ENCODE measurements at regions not wholly inside any gene's neighbourhood (a gene's known extent, or its start where the extent isn't known, plus 50 kb on each side); places are given as distances from the start of the nearest gene placed in this dataset.

DNA sequence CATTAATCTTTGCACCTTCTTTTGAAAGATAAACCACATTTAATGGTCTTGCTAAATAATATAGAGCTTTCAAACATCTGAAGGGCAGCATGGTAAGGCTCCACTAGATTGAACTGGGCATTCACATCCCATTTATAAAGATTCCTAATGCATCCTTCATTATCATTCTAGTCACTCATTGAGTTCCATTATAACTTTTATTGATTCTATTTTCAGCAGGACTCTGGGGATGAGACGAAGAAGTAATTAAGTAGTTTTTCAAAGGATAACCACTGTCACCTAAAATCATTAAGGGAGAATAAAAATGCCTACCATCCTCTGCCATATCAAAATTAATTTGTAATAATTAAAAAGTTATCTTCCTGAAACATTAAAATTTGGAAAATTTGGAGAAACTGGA is 60.2 kb upstream of the CTNNA2 start:
- Mint-ChIP-seq H3K9me3 (no peaks in the 10 kb centered on the region), H3K36me3 (ENCODE audit: low read depth) (no peaks in the 10 kb centered on the region), H3K4me3 (no peak overlapping the region), H3K27ac (no peak overlapping the region), H3K4me1 (peaks cover 24% of the 10 kb centered on the region), H3K27me3 (ENCODE audit: insufficient read depth, low read depth, poor library complexity) (no peaks in the 10 kb centered on the region)
- H3K79me2 ChIP-seq (replicated peaks; ENCODE audit: insufficient read depth), result no peaks in the 10 kb centered on the region
- no peaks in the 10 kb centered on the region for H3K36me3 ChIP-seq (ENCODE audit: insufficient read depth)
- no peak overlapping the region for H3K4me3 ChIP-seq
- H3K4me1 ChIP-seq (ENCODE audit: insufficient read depth), result peaks cover 23% of the 10 kb centered on the region
- H3F3A ChIP-seq (replicated peaks; ENCODE audit: low read depth), result no peaks in the 10 kb centered on the region
- no peaks in the 10 kb centered on the region for H3K27me3 ChIP-seq (ENCODE audit: insufficient read depth)
- H3K4me2 ChIP-seq, result no peak overlapping the region
- ATAC-seq (no peak), DNase-seq (ENCODE audit: low spot score) (no peak)
- H2AFZ ChIP-seq, result no peak overlapping the region
- H3K9me2 ChIP-seq (ENCODE audit: insufficient read depth), result 0 out of 2 replicates have a peak, but pooled peaks cover 2% of the 10 kb centered on the region
- no peak overlapping the region for H3K27ac ChIP-seq (ENCODE audit: low read depth)
- H4K20me1 ChIP-seq (replicated peaks; ENCODE audit: insufficient read depth), result no peaks in the 10 kb centered on the region
- TF ChIP-seq, protein P1, sequence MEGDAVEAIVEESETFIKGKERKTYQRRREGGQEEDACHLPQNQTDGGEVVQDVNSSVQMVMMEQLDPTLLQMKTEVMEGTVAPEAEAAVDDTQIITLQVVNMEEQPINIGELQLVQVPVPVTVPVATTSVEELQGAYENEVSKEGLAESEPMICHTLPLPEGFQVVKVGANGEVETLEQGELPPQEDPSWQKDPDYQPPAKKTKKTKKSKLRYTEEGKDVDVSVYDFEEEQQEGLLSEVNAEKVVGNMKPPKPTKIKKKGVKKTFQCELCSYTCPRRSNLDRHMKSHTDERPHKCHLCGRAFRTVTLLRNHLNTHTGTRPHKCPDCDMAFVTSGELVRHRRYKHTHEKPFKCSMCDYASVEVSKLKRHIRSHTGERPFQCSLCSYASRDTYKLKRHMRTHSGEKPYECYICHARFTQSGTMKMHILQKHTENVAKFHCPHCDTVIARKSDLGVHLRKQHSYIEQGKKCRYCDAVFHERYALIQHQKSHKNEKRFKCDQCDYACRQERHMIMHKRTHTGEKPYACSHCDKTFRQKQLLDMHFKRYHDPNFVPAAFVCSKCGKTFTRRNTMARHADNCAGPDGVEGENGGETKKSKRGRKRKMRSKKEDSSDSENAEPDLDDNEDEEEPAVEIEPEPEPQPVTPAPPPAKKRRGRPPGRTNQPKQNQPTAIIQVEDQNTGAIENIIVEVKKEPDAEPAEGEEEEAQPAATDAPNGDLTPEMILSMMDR (conservative IDR thresholded peaks at IDR 0.05; ENCODE audit: low read depth in 2 of 2), result no peak
- TF ChIP-seq CREB1 (CRISPR knock-in tag; IDR thresholded peaks at IDR 0.05; ENCODE audit: low read depth), result no peak

DNA sequence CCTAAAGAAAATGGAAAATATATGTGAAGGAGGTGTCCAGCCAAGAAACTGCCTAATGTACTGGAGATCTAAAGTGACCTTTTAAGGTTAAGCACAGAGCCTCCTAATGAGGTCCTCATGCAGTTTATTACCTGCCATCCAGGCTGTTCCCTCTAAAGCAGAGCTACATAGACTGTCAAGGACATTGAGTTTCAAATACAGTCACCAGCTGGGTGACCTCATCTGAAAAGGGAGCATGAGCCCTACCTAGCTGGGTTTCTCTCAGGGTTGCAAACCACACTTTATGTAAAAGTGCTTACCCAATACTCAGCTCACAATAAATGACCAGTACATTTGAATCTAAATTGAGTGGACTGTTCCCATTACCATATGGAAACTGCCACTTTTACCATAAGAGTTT is 65.4 kb upstream of the CTNNA2 start:
- H3K4me3 ChIP-seq, result no peak overlapping the region
- no peaks in the 10 kb centered on the region for H3K27me3 Mint-ChIP-seq (ENCODE audit: insufficient read depth, low read depth, poor library complexity)
- TF ChIP-seq, protein P2, sequence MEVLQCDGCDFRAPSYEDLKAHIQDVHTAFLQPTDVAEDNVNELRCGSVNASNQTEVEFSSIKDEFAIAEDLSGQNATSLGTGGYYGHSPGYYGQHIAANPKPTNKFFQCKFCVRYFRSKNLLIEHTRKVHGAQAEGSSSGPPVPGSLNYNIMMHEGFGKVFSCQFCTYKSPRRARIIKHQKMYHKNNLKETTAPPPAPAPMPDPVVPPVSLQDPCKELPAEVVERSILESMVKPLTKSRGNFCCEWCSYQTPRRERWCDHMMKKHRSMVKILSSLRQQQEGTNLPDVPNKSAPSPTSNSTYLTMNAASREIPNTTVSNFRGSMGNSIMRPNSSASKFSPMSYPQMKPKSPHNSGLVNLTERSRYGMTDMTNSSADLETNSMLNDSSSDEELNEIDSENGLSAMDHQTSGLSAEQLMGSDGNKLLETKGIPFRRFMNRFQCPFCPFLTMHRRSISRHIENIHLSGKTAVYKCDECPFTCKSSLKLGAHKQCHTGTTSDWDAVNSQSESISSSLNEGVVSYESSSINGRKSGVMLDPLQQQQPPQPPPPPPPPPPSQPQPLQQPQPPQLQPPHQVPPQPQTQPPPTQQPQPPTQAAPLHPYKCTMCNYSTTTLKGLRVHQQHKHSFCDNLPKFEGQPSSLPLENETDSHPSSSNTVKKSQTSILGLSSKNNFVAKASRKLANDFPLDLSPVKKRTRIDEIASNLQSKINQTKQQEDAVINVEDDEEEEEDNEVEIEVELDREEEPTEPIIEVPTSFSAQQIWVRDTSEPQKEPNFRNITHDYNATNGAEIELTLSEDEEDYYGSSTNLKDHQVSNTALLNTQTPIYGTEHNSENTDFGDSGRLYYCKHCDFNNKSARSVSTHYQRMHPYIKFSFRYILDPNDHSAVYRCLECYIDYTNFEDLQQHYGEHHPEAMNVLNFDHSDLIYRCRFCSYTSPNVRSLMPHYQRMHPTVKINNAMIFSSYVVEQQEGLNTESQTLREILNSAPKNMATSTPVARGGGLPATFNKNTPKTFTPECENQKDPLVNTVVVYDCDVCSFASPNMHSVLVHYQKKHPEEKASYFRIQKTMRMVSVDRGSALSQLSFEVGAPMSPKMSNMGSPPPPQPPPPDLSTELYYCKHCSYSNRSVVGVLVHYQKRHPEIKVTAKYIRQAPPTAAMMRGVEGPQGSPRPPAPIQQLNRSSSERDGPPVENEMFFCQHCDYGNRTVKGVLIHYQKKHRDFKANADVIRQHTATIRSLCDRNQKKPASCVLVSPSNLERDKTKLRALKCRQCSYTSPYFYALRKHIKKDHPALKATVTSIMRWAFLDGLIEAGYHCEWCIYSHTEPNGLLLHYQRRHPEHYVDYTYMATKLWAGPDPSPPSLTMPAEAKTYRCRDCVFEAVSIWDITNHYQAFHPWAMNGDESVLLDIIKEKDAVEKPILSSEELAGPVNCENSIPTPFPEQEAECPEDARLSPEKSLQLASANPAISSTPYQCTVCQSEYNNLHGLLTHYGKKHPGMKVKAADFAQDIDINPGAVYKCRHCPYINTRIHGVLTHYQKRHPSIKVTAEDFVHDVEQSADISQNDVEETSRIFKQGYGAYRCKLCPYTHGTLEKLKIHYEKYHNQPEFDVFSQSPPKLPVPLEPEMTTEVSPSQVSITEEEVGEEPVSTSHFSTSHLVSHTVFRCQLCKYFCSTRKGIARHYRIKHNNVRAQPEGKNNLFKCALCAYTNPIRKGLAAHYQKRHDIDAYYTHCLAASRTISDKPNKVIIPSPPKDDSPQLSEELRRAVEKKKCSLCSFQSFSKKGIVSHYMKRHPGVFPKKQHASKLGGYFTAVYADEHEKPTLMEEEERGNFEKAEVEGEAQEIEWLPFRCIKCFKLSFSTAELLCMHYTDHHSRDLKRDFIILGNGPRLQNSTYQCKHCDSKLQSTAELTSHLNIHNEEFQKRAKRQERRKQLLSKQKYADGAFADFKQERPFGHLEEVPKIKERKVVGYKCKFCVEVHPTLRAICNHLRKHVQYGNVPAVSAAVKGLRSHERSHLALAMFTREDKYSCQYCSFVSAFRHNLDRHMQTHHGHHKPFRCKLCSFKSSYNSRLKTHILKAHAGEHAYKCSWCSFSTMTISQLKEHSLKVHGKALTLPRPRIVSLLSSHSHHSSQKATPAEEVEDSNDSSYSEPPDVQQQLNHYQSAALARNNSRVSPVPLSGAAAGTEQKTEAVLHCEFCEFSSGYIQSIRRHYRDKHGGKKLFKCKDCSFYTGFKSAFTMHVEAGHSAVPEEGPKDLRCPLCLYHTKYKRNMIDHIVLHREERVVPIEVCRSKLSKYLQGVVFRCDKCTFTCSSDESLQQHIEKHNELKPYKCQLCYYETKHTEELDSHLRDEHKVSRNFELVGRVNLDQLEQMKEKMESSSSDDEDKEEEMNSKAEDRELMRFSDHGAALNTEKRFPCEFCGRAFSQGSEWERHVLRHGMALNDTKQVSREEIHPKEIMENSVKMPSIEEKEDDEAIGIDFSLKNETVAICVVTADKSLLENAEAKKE (CRISPR knock-in tag; IDR thresholded peaks at IDR 0.05), result no peak
- no peak for TF ChIP-seq NANOG (IDR thresholded peaks at IDR 0.05; ENCODE audit: borderline replicate concordance)
- TF ChIP-seq ZNF114 (CRISPR knock-in tag; IDR thresholded peaks at IDR 0.05), result no peak
- TF ChIP-seq, protein P3, sequence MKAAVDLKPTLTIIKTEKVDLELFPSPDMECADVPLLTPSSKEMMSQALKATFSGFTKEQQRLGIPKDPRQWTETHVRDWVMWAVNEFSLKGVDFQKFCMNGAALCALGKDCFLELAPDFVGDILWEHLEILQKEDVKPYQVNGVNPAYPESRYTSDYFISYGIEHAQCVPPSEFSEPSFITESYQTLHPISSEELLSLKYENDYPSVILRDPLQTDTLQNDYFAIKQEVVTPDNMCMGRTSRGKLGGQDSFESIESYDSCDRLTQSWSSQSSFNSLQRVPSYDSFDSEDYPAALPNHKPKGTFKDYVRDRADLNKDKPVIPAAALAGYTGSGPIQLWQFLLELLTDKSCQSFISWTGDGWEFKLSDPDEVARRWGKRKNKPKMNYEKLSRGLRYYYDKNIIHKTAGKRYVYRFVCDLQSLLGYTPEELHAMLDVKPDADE (IDR thresholded peaks at IDR 0.05), result no peak
- TF ChIP-seq EZH2 (IDR thresholded peaks at IDR 0.05; ENCODE audit: low read depth, unreplicated experiment), result no peak
- no peak for TF ChIP-seq JUNB (IDR thresholded peaks at IDR 0.05; ENCODE audit: unreplicated experiment)
- TF ChIP-seq, protein P4, sequence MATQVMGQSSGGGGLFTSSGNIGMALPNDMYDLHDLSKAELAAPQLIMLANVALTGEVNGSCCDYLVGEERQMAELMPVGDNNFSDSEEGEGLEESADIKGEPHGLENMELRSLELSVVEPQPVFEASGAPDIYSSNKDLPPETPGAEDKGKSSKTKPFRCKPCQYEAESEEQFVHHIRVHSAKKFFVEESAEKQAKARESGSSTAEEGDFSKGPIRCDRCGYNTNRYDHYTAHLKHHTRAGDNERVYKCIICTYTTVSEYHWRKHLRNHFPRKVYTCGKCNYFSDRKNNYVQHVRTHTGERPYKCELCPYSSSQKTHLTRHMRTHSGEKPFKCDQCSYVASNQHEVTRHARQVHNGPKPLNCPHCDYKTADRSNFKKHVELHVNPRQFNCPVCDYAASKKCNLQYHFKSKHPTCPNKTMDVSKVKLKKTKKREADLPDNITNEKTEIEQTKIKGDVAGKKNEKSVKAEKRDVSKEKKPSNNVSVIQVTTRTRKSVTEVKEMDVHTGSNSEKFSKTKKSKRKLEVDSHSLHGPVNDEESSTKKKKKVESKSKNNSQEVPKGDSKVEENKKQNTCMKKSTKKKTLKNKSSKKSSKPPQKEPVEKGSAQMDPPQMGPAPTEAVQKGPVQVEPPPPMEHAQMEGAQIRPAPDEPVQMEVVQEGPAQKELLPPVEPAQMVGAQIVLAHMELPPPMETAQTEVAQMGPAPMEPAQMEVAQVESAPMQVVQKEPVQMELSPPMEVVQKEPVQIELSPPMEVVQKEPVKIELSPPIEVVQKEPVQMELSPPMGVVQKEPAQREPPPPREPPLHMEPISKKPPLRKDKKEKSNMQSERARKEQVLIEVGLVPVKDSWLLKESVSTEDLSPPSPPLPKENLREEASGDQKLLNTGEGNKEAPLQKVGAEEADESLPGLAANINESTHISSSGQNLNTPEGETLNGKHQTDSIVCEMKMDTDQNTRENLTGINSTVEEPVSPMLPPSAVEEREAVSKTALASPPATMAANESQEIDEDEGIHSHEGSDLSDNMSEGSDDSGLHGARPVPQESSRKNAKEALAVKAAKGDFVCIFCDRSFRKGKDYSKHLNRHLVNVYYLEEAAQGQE (IDR thresholded peaks at IDR 0.05; ENCODE audit: unreplicated experiment), result no peak

More for the DNA sequence above, 65.4 kb upstream of the CTNNA2 start:
- Histone ChIP-seq H3K36me3 (ENCODE audit: insufficient read depth) (no peaks in the 10 kb centered on the region), H3K9me2 (ENCODE audit: insufficient read depth) (0 out of 2 replicates have a peak, but pooled peaks cover 2% of the 10 kb centered on the region), H3K79me2 (replicated peaks; ENCODE audit: insufficient read depth) (no peaks in the 10 kb centered on the region), H3K4me2 (peak overlapping the region; percentile 46), H3K27ac (ENCODE audit: low read depth) (no peak overlapping the region), H3K4me1 (ENCODE audit: insufficient read depth) (peaks cover 28% of the 10 kb centered on the region), H3K27me3 (ENCODE audit: insufficient read depth) (no peaks in the 10 kb centered on the region), H3F3A (replicated peaks; ENCODE audit: low read depth) (no peaks in the 10 kb centered on the region), H2AFZ (no peak overlapping the region; the same call in 1 of the 2 replicates), H4K20me1 (replicated peaks; ENCODE audit: insufficient read depth) (no peaks in the 10 kb centered on the region)
- Mint-ChIP-seq H3K27ac (peak overlapping the region; percentile 66; the same call in 1 of the 2 replicates), H3K4me3 (no peak overlapping the region), H3K36me3 (ENCODE audit: low read depth) (0 out of 3 replicates have a peak, but pooled peaks cover 3% of the 10 kb centered on the region), H3K4me1 (peaks cover 33% of the 10 kb centered on the region), H3K9me3 (peaks cover 3% of the 10 kb centered on the region; the same call in 1 of the 3 replicates)
- ATAC-seq (peak; percentile 54; the same call in 2 of the 3 replicates), DNase-seq (ENCODE audit: low spot score) (no peak)
